ENCODE measurements at regions not wholly inside any gene's neighbourhood (a gene's known extent, or its start where the extent isn't known, plus 50 kb on each side); places are given as distances from the start of the nearest gene placed in this dataset.

DNA sequence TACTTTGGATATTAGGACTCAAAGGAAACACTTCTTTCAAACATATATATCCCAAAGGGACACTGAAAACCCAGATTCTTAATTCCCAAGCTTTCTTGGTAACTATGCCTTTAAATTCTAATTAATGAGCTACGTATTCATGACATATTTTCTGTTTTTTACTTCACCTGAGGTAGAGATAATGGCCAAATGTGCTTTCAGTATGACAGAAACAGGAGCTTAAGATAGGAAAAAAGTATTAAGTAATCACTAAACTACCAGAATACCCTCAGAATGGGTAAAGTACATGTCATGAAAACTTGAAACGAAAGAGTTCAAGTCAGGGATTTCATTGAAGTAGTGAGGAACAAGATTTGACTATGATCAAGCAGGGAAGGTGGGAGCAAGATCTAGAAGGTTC lies 478.5 kb downstream of the AGTPBP1 start:
- DNase-seq (ENCODE audit: low read depth in 2 of 2): no peak

GRCh38 chr9:85262333-85262732 lies 479.4 kb downstream of the AGTPBP1 start:
- no peak for DNase-seq (ENCODE audit: low read depth in 2 of 2)

GRCh38 chr9:85260275-85260845 lies 481.4 kb downstream of the AGTPBP1 start:
- DNase-seq (ENCODE audit: low read depth in 2 of 2): no peak

DNA sequence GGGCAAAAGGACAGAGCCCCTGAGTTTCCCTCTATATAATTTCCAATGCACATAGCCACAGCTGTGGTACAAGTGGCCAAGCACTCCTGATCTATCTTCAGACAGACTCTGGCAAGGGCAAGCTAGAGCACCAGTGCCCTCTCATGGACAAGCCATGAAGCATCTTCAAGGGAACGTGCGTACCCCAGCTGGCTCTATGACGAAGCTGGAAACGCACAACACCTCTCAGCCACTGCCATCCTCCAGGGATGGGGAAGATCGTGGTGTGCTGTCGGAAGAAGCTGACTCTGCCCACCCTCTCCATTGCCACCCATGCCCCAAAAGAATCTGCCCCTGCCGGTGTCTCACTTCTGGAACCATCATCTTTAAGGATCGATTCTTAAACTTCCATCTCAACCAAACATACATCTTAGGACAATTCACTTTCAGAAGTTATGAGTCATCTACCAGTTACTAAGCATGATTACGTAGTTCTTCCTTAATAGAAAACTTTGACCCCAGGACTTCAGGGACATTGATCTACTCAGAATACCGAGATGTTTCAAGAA lies 482.9 kb downstream of the AGTPBP1 start:
- DNase-seq (ENCODE audit: low read depth in 2 of 2): peak; percentile 53 to 56

DNA sequence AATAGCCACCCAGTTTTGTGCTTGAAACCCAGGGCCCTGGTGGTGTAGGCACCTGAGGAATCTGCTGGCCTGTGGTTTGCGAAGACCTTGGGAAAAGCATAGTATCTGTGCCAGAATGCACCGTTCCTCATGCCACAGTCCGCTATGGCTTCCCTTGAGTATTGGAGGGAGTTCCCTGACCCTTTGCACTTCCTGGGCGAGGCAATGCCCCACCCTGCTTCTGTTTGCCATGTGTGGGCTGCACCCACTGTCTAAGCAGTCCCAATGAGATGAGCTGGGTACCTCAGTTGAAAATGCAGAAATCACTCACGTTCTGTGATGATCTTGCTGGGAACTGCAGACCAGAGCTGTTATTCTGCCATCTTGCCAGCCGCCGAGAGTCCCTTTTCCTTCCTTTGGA lies 483.5 kb downstream of the AGTPBP1 start:
- DNase-seq (ENCODE audit: low read depth in 2 of 2): no peak

DNA sequence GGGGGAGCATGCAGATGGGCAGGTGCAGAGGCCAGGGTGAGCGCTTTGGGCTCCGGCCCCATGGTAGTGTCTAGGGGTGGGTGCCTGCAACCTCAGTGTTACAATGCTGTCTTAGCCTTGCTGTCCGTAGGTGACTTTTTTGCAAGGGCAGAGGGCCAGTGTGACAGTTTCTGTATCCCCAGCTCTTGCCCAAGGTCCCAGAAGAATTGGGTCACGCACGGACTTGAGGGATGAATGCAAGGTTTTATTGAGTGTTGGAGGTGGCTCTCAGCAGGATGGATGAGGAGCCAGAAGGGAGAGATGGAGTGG lies 492.5 kb downstream of the AGTPBP1 start:
- no peak for DNase-seq (ENCODE audit: low read depth in 2 of 2)

DNA sequence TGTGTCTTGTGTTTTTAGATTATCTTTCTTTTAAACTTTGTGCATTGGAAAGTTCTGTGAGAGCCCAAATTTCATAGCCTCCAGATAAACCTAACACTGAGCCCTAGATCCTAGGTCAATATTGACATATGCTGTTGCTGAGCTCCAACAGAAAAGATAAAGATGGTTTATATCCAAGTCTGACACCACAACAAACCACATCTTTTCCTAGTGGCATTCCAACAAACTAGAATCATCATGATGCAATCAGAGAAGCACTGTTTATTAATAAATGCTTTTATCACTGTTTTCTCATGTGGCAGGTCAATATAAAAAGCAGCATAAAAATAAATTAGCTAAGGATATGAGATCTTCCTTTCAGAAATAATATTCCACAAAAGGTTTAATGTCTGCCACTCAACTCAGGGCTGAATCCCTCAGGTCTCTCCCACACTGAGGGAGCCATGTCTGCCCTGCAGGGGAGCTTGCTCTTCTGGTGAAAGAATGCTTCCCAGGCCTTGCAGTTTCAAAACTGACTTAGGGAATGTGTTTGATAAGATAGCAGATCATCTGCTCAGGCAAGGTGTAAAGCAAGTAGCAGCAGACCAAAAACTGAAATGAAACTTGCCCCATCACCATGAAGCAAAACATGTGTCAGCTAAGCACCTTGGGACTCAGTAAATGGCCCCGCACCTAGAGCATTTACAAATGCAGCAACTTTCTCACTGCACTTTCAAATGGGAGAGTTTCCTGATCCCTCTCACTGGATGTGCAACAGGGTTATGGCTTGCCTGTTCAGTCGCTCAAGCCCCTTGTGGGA lies 493.0 kb downstream of the AGTPBP1 start:
- DNase-seq (ENCODE audit: low read depth in 2 of 2): peak; percentile 64 to 66

DNA sequence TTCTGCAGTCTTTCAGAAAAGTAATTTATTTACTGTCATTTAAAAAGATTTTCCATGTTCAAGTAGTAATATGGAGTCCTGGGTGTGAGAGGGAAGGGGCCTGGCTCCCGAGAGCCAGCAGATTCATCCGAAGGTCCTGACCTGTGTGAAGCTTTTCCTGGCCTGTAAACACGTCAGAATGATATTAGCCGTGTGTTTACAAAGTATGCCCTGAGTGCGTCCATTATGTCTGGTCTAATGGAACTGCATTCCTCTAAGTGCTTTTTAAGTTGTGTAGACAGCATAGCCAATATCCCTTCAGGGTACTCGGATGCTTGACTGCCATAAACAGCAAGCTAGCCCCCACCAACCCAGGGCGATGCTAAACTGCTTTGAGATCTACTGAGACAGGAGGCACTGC lies 495.2 kb downstream of the AGTPBP1 start:
- no peak for DNase-seq (ENCODE audit: low read depth in 2 of 2)

- no peak for DNase-seq (ENCODE audit: low read depth in 2 of 2)
Observed at GRCh38 chr9:85244856-85245255, 496.9 kb downstream of the AGTPBP1 start.

- no peak for DNase-seq (ENCODE audit: low read depth in 2 of 2)
Observed at GRCh38 chr9:85243977-85244376, 497.8 kb downstream of the AGTPBP1 start.

- no peak for DNase-seq (ENCODE audit: low read depth in 2 of 2)
Observed at GRCh38 chr9:85237478-85237877, 504.3 kb downstream of the AGTPBP1 start.

DNA sequence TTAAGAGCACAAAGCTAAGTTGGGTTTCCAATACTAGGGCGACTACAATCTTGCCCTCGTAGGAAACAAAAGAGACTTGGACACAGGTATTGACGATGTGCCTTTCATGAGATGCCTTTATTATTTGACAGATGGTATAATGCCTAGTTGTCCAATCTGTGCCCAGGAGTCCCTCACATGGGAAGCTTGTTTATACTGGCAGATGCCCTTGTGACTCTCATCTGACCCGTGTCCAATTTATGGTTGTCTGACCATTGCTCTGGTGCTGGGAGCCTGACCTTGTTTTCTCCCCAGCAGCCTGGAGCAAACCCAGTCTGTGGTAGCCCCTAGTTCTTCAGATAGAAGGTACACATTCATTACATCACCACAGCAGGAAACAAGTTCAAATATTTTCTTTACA lies 511.7 kb downstream of the AGTPBP1 start:
- no peak for DNase-seq (ENCODE audit: low read depth in 2 of 2)

DNA sequence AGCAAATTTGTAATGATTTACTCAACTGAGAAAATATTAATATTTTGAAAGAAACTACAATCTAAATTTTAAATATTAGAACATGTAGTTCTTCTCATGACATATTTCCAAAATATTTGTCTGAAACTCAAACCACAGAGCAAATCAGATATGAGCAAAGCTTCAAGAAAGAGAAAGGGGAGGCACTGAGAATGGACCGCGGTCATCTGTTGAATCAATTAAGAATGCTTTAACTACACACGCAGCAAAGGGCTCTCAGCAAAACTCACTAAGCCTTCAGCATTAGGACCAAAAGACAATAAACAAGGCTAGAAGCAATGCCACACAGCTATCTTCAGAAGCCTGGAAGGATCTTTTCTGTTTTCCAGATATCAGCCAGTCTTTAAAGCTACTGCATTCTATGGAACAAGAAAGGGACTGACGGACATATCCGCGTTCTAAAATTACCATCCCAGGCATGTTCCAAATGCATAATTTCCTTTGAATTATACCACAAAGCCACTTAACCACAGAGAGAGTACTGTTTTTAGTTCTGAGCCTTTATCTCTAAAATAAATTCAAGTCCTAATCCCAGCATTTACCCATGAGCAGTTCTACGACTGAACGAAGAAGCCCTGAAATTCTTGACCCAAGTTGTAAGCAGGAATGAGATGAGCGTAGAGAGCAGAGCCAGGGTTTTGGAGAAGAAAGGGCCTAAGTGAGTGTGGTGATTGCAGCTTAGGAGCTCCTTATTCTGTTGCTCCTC lies 513.5 kb downstream of the AGTPBP1 start:
- DNase-seq (ENCODE audit: low read depth in 2 of 2): no peak

- DNase-seq (ENCODE audit: low read depth in 2 of 2): no peak
Observed at GRCh38 chr9:85225180-85225579, 516.6 kb downstream of the AGTPBP1 start.

GRCh38 chr9:85224729-85225128 lies 517.0 kb downstream of the AGTPBP1 start:
- peak; percentile 74 to 75 for DNase-seq (ENCODE audit: low read depth in 2 of 2)

DNA sequence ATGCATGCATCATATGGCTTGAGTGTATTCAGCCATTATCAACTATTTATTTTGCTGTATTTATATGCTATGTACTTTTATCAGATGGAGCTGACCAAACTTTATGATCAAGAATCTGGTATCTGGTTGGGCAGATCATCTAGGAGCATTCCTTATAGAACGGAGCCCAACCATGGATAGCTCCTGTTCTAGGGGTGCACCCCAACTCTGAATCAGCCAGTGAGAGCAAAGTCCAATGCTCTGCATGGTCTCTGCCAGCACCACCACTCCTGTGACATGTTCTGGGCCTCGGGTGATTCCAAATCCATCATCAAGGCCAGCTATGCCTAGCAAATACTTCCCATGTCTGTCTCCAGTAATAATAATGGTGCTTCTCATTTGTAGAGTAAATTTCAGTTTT lies 517.5 kb downstream of the AGTPBP1 start:
- DNase-seq (ENCODE audit: low read depth in 2 of 2): peak; percentile 25

DNA sequence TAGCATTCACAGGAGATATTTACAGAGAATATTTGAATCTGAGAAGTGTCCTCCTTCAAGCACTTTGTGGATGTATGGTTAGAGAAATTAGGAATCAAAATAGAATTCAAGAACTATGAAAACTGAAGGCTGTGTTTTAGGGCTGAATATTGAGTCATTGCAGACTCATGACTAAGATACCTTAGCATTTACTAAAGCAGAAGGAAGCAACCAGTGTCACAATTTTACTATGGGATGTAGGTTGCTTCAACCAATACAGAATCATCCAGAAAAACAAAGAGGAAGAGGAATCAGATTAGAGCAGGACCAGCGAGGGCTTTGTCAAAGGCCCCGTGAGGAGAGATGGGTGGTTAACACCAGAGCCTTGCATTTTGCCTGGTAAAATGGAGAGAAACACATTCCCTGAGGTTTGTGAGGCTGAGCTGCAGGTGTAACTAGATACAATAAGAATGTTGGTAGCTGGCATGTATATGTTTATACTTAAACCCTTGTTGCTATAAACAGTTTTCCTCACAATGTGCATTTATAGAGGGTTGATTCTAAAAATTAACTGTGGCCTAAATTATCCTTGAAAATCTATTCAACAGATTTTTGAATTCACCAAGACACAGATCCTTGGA lies 518.1 kb downstream of the AGTPBP1 start:
- peak in 1 of 2 experiments; percentile 20 for DNase-seq (ENCODE audit: low read depth in 2 of 2)

- DNase-seq (ENCODE audit: low read depth in 2 of 2): no peak
Observed at GRCh38 chr9:85216601-85217000, 525.2 kb downstream of the AGTPBP1 start.

GRCh38 chr9:85215961-85216360 lies 525.8 kb downstream of the AGTPBP1 start:
- no peak for DNase-seq (ENCODE audit: low read depth in 2 of 2)

DNA sequence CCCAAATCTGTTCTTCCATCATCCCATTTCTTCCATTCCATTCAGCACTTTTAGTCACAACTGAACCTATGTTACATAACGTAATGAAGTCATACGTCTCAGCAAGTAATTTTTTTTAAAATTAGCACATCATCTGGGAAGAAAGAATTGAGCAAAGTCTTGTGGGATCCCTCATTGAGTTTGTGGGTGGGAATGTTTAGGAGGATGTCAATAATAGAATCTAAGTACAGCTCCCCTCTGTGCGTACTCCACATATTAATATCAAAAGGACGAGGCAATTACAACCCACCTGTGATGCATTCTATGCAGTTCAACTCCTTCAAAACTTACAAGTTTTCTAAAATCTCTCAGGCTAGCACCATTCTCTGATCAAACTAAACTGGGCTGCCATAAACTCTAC lies 526.3 kb downstream of the AGTPBP1 start:
- DNase-seq (ENCODE audit: low read depth in 2 of 2): no peak

DNA sequence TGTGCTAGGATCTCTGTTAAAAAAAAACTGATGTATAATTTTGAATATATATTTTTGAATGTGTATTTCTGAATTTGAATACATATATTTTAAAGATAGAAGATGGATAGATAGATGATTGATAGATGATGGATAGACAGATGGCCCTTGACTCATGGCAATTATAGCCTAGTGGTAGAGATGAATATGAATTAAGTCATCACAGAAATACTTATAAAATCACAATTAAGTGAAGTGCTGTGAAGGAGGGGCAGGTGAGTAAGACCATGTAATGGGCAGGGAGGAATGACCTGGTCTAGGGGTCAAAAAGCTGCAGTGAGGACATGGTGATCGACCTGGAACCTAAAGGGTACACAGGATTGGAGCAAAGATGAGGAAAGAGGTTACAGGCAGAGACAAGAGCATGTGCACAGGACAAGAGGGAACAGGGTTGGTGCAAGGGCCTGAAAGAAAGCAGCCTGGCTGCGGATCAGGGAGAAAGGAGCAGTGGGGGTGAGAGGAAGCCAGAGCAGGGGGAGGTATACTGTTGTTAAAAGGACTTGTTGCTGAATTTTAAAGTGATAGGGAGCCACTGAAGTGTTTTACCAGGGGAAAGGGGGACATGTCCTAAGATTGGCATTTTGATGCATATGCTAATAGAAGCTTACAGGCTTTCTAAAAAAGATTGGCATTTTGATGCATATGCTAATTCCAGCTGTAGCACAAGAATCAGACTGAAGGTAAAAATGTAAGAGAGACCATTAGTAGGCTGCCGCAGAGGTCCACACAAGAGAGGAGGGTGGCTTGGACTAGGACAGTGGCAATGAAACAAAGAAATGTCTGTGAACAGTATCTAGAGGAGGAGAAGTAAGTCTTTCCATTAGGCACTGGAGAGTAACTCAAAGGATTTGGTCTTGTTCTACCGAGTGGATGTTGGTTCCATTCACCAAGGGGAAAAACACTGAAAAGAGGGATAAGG lies 527.8 kb downstream of the AGTPBP1 start:
- DNase-seq (ENCODE audit: low read depth in 2 of 2): no peak

All from fibroblast of skin of left quadriceps (primary cell).